Endothelial cell of umbilical vein (primary cell): ENCODE measurements at regions not wholly inside any gene's neighbourhood (a gene's known extent, or its start where the extent isn't known, plus 50 kb on each side); places are given as distances from the start of the nearest gene placed in this dataset.

Experiments
- BruUV-seq: library from RNA; stranded (reverse); fragments of 400-500 nt; replicated peaks from 2 replicates; lab custom pipeline; 2021; lab: Mats Ljungman, UMichigan
- CTCF ChIA-PET: fragments of 300-600, 350-600 bp; sonication (Branson Sonifier 250); formaldehyde crosslinking; loops from one replicate; lab custom pipeline; 2021; ENCODE audit warnings: antibody characterized with exemption, inconsistent platforms; lab: Charles Lee
- POLR2A ChIA-PET: fragments of 300-600, 350-600 bp; sonication (Branson Sonifier 250); formaldehyde crosslinking; loops from one replicate; lab custom pipeline; 2021; ENCODE audit warnings: antibody characterized with exemption, inconsistent platforms; lab: Charles Lee
- DNase-seq: peaks from one replicate; pipeline ENCODE4 v3.0.0-alpha.2; 2011; ENCODE audit warnings: low read depth, low spot score
- FAIRE-seq: peaks from 2 replicates; lab custom pipeline; 2011; peaks lifted over from hg19 to GRCh38; lab: Jason Lieb, UNC
- H2AFZ ChIP-seq: 2 replicates; pipeline ENCODE4 v1.6.0; 2012; ENCODE audit warnings: low read depth, low read length, control low read depth, inconsistent platforms
- H3K27ac ChIP-seq: 2 replicates; pipeline ENCODE4 v1.5.1; 2011; ENCODE audit warnings: low read depth, mild to moderate bottlenecking, control low read depth, low read length, moderate library complexity; ENCODE audit not compliant: insufficient read depth
- H3K27me3 ChIP-seq, 2 experiments: 2 replicates each; pipeline versions ENCODE4 v1.6.0 to v1.6.1; 2011; ENCODE audit warnings: low read length in 2 of 2, mixed read lengths in 1 of 2; ENCODE audit not compliant: control insufficient read depth in 2 of 2, insufficient read depth in 2 of 2
- H3K36me3 ChIP-seq, 2 experiments: 2 replicates in 1 of 2; 3 replicates in 1 of 2; pipeline ENCODE4 v1.5.1; 2011; ENCODE audit warnings: low read length in 2 of 2, mild to moderate bottlenecking in 1 of 2, moderate library complexity in 1 of 2; ENCODE audit not compliant: control insufficient read depth in 2 of 2, insufficient read depth in 2 of 2; ENCODE audit errors: extremely low read depth in 1 of 2
- H3K4me1 ChIP-seq: 3 replicates; pipeline ENCODE4 v1.5.1; 2011; ENCODE audit warnings: mild to moderate bottlenecking, low read length; ENCODE audit not compliant: control insufficient read depth, insufficient read depth; ENCODE audit errors: extremely low read depth
- H3K4me2 ChIP-seq: 2 replicates; pipeline ENCODE4 v1.6.1; 2011; ENCODE audit warnings: low read length, control low read depth, mixed read lengths; ENCODE audit not compliant: insufficient read depth
- H3K4me3 ChIP-seq, 3 experiments: fragments of 200-600 bp in 1 of 3; sonication (generic), shearing (Covaris generic) in 1 of 3; replicated peaks in 1 of 3; 2 replicates each; pipeline ENCODE4 v1.5.1; 2011 to 2016; ENCODE audit warnings: control low read depth in 3 of 3, low read length in 3 of 3, mild to moderate bottlenecking in 2 of 3, inconsistent platforms in 1 of 3, low read depth in 1 of 3, moderate library complexity in 1 of 3; ENCODE audit not compliant: insufficient read depth in 1 of 3
- H3K79me2 ChIP-seq: 2 replicates; pipeline ENCODE4 v1.6.0; 2012; ENCODE audit warnings: low read length, inconsistent platforms; ENCODE audit not compliant: control insufficient read depth, insufficient read depth
- H3K9ac ChIP-seq: replicated peaks from 2 replicates; pipeline ENCODE3; 2011; ENCODE audit warnings: low read length, control low read depth; ENCODE audit not compliant: insufficient read depth; ENCODE audit errors: extremely low read depth
- H3K9me1 ChIP-seq: replicated peaks from 3 replicates; pipeline ENCODE4 v1.6.0; 2011; ENCODE audit warnings: mild to moderate bottlenecking, low read length; ENCODE audit not compliant: control insufficient read depth, insufficient read depth; ENCODE audit errors: extremely low read depth
- H3K9me3 ChIP-seq: replicated peaks from 2 replicates; pipeline ENCODE4 v1.5.1; 2012; ENCODE audit warnings: low read length, inconsistent platforms; ENCODE audit not compliant: control insufficient read depth, insufficient read depth
- H4K20me1 ChIP-seq: replicated peaks from 2 replicates; pipeline ENCODE3; 2011; ENCODE audit warnings: mild to moderate bottlenecking, low read length; ENCODE audit not compliant: control insufficient read depth, insufficient read depth; ENCODE audit errors: extremely low read depth
- CTCF ChIP-seq, 2 donors: IDR thresholded peaks; 1 replicate in 1 of 2; 2 replicates in 1 of 2; pipeline ENCODE4 v1.5.1; 2011; ENCODE audit warnings: low read length in 2 of 2, mild to moderate bottlenecking in 2 of 2, moderate library complexity in 2 of 2, control low read depth in 1 of 2, inconsistent platforms in 1 of 2, low read depth in 1 of 2; ENCODE audit not compliant: insufficient read depth in 1 of 2; ENCODE audit errors: extremely low read depth in 1 of 2
- EZH2 ChIP-seq: IDR thresholded peaks from 2 replicates; pipeline ENCODE4 v1.6.1; 2012; ENCODE audit warnings: borderline replicate concordance, low read depth, mild to moderate bottlenecking, moderate library complexity, low read length, inconsistent platforms; ENCODE audit not compliant: severe bottlenecking
- FOS ChIP-seq: IDR thresholded peaks from 2 replicates; pipeline ENCODE4 v1.6.1; 2011; ENCODE audit warnings: mild to moderate bottlenecking, low read length, moderate library complexity, borderline replicate concordance; ENCODE audit not compliant: insufficient read depth
- GATA2 ChIP-seq: IDR thresholded peaks from 2 replicates; pipeline ENCODE4 v1.7.0; 2011; ENCODE audit warnings: low read depth, mild to moderate bottlenecking, moderate library complexity, mixed read lengths, low read length; ENCODE audit not compliant: insufficient read length, insufficient read depth
- JUN ChIP-seq: IDR thresholded peaks from 2 replicates; pipeline ENCODE4 v1.6.1; 2011; ENCODE audit warnings: borderline replicate concordance, low read depth; ENCODE audit not compliant: insufficient read length, insufficient read depth
- MAX ChIP-seq: IDR thresholded peaks from 2 replicates; pipeline ENCODE4 v1.6.1; 2011; ENCODE audit not compliant: insufficient read depth, insufficient read length
- MYC ChIP-seq: IDR thresholded peaks from one replicate; pipeline ENCODE4 v1.6.1; 2011; ENCODE audit warnings: mild to moderate bottlenecking, low read depth, low read length
- POLR2A ChIP-seq: IDR thresholded peaks from 2 replicates; pipeline ENCODE4 v1.6.1; 2012; ENCODE audit warnings: low read depth, mild to moderate bottlenecking, control low read depth, low read length
- POLR2AphosphoS5 ChIP-seq: IDR thresholded peaks from 2 replicates; pipeline ENCODE4 v1.6.1; 2012; ENCODE audit warnings: low read depth, mild to moderate bottlenecking, control low read depth, low read length, moderate library complexity; ENCODE audit not compliant: insufficient read depth
- dilution Hi-C: fragments of 300-500 bp; cut with MboI; formaldehyde crosslinking; loops from one replicate; pipeline ENCODE4 v1.15.0; 2019; ENCODE audit warnings: low sequenced_read_pairs; ENCODE audit not compliant: extremely low pct_ligation_motif_present
- intact Hi-C: fragments of 100-400 bp; cut with micrococcal nuclease; formaldehyde crosslinking; loops from one replicate; pipeline ENCODE4 v1.10.0; 2022

- dilution Hi-C loops (no loop called here), intact Hi-C loops (no loop called here)
- BruUV-seq = no TSS peak
- Histone ChIP-seq H3K79me2 (no peaks in the 10 kb centered on the region), H4K20me1 (no peaks in the 10 kb centered on the region), H3K4me3 (no peak overlapping the region), H3K27ac (no peak overlapping the region), H3K4me2 (no peak overlapping the region), H3K9me3 (peaks cover 2% of the 10 kb centered on the region), H3K9me1 (no peaks in the 10 kb centered on the region), H3K27me3 (peaks cover 0 to 3% of the 10 kb centered on the region in 2 experiments), H2AFZ (no peak overlapping the region), H3K4me1 (no peaks in the 10 kb centered on the region), H3K36me3 (no peaks in the 10 kb centered on the region), H3K9ac (no peak overlapping the region)
- no peak for TF ChIP-seq POLR2A
- POLR2A ChIA-PET = no interaction called here
- no peak for FAIRE-seq
- CTCF ChIA-PET = no interaction called here
- no peak for DNase-seq
Observed at GRCh38 chr12:94020335-94020734, 128.0 kb upstream of the PLXNC1 start.

GRCh38 chr12:94023879-94024278 lies 124.5 kb upstream of the PLXNC1 start:
- ChIA-PET CTCF (interaction anchor here (0.5 kb wide), 1 partner anchor 90 kb away, joined by 3 read pairs; no protein-coding TSS in a partner anchor), POLR2A (no interaction called here)
- Histone ChIP-seq H3K9me1 (no peaks in the 10 kb centered on the region), H3K4me2 (no peak overlapping the region), H3K27me3 (peaks cover 1 to 6% of the 10 kb centered on the region in 2 experiments), H3K79me2 (no peaks in the 10 kb centered on the region), H3K9ac (no peak overlapping the region), H3K4me3 (no peak overlapping the region), H3K4me1 (no peaks in the 10 kb centered on the region), H2AFZ (no peak overlapping the region), H3K9me3 (peaks cover 2% of the 10 kb centered on the region), H3K27ac (no peak overlapping the region), H3K36me3 (no peaks in the 10 kb centered on the region), H4K20me1 (no peaks in the 10 kb centered on the region)
- FAIRE-seq (no peak), DNase-seq (no peak)
- intact Hi-C loops = no loop called here
- dilution Hi-C loops = no loop called here
- BruUV-seq = no TSS peak
- TF ChIP-seq EZH2 (no peak), POLR2AphosphoS5 (no peak), CTCF (IDR thresholded peaks at IDR 0.05; ENCODE audit: extremely low read depth in 1 of 2, insufficient read depth in 1 of 2, low read depth in 1 of 2, low read length in 2 of 2) (no peak), MAX (no peak), GATA2 (no peak), POLR2A (no peak), FOS (no peak), JUN (no peak), MYC (no peak)
